ENCODE measurements at regions not wholly inside any gene's neighbourhood (a gene's known extent, or its start where the extent isn't known, plus 50 kb on each side); places are given as distances from the start of the nearest gene placed in this dataset.

DNA sequence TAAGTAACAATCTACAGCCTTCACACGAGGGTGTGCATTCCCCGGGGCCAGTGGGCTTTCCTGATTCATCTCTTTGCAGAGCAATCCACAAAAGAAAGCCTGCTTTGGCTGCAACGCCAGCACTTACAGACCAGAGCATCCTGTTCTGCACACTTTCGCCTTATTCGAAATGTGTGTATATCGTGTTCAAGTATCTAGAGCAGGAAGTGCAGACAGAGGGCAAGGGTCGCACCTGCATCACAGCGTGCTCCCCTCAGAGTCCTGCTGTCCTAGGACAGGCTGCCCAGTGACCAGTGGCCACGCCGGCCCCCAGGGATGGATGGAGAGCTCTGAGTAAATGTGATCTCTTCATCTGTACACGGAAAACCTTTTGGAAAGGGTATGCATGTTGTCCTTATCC is 264.3 kb downstream of the ZNF516 start:
- intact Hi-C loops (cut with DNase I): no loop called here
- TF ChIP-seq, protein P1, sequence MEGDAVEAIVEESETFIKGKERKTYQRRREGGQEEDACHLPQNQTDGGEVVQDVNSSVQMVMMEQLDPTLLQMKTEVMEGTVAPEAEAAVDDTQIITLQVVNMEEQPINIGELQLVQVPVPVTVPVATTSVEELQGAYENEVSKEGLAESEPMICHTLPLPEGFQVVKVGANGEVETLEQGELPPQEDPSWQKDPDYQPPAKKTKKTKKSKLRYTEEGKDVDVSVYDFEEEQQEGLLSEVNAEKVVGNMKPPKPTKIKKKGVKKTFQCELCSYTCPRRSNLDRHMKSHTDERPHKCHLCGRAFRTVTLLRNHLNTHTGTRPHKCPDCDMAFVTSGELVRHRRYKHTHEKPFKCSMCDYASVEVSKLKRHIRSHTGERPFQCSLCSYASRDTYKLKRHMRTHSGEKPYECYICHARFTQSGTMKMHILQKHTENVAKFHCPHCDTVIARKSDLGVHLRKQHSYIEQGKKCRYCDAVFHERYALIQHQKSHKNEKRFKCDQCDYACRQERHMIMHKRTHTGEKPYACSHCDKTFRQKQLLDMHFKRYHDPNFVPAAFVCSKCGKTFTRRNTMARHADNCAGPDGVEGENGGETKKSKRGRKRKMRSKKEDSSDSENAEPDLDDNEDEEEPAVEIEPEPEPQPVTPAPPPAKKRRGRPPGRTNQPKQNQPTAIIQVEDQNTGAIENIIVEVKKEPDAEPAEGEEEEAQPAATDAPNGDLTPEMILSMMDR (IDR thresholded peaks at IDR 0.05): no peak
- no peak for DNase-seq

DNA sequence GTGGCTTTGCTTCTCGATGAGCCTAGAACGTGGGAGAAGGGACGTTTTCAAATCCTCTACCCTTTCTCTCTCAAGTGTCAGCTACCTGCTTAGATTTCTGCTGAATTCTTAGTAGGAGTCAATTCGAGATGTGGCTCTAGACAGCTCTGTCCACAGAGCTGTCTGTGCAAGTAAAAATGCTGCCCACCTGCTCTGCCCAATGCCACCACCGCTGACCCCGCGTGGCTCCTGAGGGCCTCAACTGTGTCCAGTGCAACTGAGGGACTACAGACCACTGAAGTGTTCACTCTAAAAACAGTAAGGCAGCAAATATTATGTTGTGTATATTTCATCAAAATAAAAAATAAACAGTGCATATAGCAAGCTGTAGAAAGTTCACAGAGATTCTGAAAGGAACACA is 266.3 kb downstream of the ZNF516 start:
- no peak overlapping the region for H3K27ac ChIP-seq
- H3K36me3 ChIP-seq: no peaks in the 10 kb centered on the region
- TF ChIP-seq, protein P1 (IDR thresholded peaks at IDR 0.05): no peak
- no peak overlapping the region for H3K4me3 ChIP-seq
- DNase-seq: no peak
- no peaks in the 10 kb centered on the region for H3K9me3 ChIP-seq
- H3K9ac ChIP-seq (ENCODE audit: low read depth in 2 of 2, low read length in 2 of 2): no peak overlapping the region
- H3K27me3 ChIP-seq: no peaks in the 10 kb centered on the region
- no peaks in the 10 kb centered on the region for H3K4me1 ChIP-seq
- intact Hi-C loops (cut with DNase I): no loop called here

More for the DNA sequence above, 264.3 kb downstream of the ZNF516 start:
- H3K4me1 ChIP-seq: no peaks in the 10 kb centered on the region
- no peaks in the 10 kb centered on the region for H3K36me3 ChIP-seq
- no peak overlapping the region for H3K27ac ChIP-seq
- no peaks in the 10 kb centered on the region for H3K9me3 ChIP-seq
- H3K27me3 ChIP-seq: no peaks in the 10 kb centered on the region
- H3K4me3 ChIP-seq: no peak overlapping the region
- no peak overlapping the region for H3K9ac ChIP-seq (ENCODE audit: low read depth in 2 of 2, low read length in 2 of 2)

DNA sequence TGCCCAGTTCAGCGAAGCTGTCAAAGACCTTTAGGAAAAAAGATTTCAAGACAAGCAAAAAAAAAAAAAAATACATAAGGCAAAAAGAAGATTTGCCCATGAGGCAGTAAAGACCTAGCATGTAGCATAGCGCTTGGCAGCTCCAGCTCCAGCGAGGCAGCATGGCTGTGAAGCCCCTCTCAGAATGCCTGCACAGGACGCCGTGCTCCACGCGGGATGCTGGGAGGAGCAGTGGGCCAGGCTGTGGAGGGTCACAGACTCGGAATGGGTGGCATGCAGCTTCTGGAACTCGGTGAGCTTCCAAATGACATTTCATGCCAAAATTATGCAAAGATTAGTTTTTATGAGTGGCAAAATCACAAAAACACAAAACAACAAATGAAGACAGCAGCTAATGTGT is 267.3 kb downstream of the ZNF516 start:
- no peaks in the 10 kb centered on the region for H3K4me1 ChIP-seq
- H3K9ac ChIP-seq (ENCODE audit: low read depth in 2 of 2, low read length in 2 of 2): no peak overlapping the region
- H3K9me3 ChIP-seq: no peaks in the 10 kb centered on the region
- intact Hi-C loops (cut with DNase I): no loop called here
- no peak overlapping the region for H3K4me3 ChIP-seq
- H3K36me3 ChIP-seq: no peaks in the 10 kb centered on the region
- DNase-seq: no peak
- no peaks in the 10 kb centered on the region for H3K27me3 ChIP-seq
- TF ChIP-seq, protein P1 (IDR thresholded peaks at IDR 0.05): no peak
- no peak overlapping the region for H3K27ac ChIP-seq

DNA sequence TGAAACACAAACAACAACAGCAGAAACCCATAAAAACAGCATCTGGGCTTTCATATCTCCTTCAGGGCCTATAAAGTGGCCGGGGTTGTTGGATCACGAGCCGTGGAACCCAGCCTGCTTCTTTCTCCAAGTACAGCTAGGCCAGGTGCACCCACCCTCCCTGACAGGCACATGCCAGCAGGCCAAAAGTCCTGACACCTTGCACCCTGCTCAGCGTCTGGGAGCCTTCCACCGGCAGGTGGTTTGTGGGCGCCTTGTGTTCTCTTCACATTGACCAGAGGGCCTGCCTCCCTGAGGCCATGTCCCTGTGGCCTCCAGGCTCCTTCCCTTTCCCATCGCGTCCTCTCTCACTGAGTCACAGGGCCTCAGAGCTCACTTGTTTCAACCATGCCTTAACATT is 271.6 kb downstream of the ZNF516 start:
- TF ChIP-seq, protein P1 (IDR thresholded peaks at IDR 0.05): no peak
- H3K4me1 ChIP-seq: no peaks in the 10 kb centered on the region
- H3K27ac ChIP-seq: no peak overlapping the region
- no peak for DNase-seq
- H3K4me3 ChIP-seq: no peak overlapping the region
- H3K9me3 ChIP-seq: no peaks in the 10 kb centered on the region
- H3K36me3 ChIP-seq: no peaks in the 10 kb centered on the region
- H3K9ac ChIP-seq (ENCODE audit: low read depth in 2 of 2, low read length in 2 of 2): no peak overlapping the region
- intact Hi-C loops (cut with DNase I): no loop called here
- H3K27me3 ChIP-seq: no peaks in the 10 kb centered on the region

DNA sequence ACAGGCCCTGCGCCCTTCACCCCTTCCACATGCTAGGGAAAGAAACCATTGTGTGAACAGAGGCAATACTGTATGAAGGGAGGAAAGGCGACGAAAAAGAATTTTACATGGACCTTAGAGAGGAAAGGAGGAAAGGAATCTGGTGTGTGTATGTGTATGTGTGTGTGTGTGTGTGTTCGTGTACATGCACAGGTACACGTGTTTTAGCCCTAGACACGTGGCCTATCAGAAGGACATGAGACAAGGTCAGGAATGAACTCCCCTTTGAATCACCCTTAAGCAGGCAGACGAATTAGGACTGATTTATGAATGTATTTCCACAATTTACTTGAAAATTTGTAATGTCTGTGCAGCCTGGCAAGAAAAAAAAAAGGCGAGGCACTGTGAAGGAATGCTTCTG is 276.0 kb downstream of the ZNF516 start:
- Histone ChIP-seq H3K9me3 (no peaks in the 10 kb centered on the region), H3K4me1 (no peaks in the 10 kb centered on the region), H3K27me3 (no peaks in the 10 kb centered on the region), H3K9ac (ENCODE audit: low read depth in 2 of 2, low read length in 2 of 2) (no peak overlapping the region), H3K4me3 (no peak overlapping the region), H3K27ac (no peak overlapping the region), H3K36me3 (no peaks in the 10 kb centered on the region)
- TF ChIP-seq, protein P1 (IDR thresholded peaks at IDR 0.05): no peak
- intact Hi-C loops (cut with DNase I): no loop called here
- DNase-seq: no peak

DNA sequence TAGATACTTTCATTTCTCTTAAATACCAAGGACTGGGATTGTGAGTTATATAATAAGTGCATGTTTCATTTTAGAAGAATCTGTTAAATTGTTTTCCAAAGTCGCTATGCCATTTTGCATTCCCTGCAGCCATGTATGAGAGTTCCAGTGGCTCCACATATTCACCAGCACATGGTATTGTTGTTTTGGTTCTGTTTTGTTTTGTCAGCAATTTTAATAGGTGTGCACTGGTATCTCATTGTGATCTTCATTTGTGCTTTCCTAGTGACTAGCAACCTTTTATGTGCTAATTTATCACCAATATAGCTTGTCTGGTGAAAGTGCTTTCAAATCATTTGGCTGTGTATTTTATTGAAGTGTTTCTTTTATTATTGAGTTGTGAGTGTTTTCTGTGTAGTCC is 278.9 kb downstream of the ZNF516 start:
- intact Hi-C loops (cut with DNase I): no loop called here
- H3K36me3 ChIP-seq: no peaks in the 10 kb centered on the region

More for the DNA sequence above, 278.9 kb downstream of the ZNF516 start:
- H3K9ac ChIP-seq (ENCODE audit: low read depth in 2 of 2, low read length in 2 of 2): no peak overlapping the region
- no peaks in the 10 kb centered on the region for H3K27me3 ChIP-seq
- no peaks in the 10 kb centered on the region for H3K4me1 ChIP-seq
- TF ChIP-seq, protein P1 (IDR thresholded peaks at IDR 0.05): no peak
- DNase-seq: no peak
- no peak overlapping the region for H3K4me3 ChIP-seq
- H3K9me3 ChIP-seq: no peaks in the 10 kb centered on the region
- no peak overlapping the region for H3K27ac ChIP-seq
